Retinal pigment epithelial cell (primary cell): ENCODE measurements at regions not wholly inside any gene's neighbourhood (a gene's known extent, or its start where the extent isn't known, plus 50 kb on each side); places are given as distances from the start of the nearest gene placed in this dataset.

Source experiments
- DNase-seq: peaks from one replicate; pipeline ENCODE4 v3.0.0-alpha.2; 2010; ENCODE audit warnings: low read depth
- H3K4me3 ChIP-seq: 2 replicates; pipeline ENCODE4 v1.5.1; 2011; ENCODE audit warnings: mild to moderate bottlenecking, low read length, control low read depth, moderate library complexity
- TF ChIP-seq, protein P1 (sequence below): conservative IDR thresholded peaks from 2 replicates; pipeline ENCODE4 v1.5.1; 2011; ENCODE audit warnings: low read depth, low read length, control low read depth, inconsistent platforms

DNA sequence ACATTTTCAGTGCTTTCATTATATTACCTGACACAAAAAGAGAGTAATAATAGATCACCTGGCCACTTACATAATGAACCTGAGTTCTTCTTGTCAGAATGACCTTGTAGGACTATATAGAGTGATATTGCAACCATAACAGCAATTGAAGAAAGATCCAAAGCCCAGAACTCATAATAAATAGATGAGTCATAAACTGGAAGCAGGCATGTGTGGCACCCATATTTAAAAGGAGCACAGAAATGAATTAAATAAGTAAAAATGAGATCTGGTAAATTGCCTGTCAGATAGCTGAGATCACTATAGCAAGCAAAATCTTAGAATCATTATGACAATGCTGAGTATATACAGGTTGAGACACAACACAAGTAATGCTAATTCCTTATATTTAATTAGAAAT, 331.8 kb downstream of the AASDHPPT start:
- no peak overlapping the region for H3K4me3 ChIP-seq
- no peak for DNase-seq

DNA sequence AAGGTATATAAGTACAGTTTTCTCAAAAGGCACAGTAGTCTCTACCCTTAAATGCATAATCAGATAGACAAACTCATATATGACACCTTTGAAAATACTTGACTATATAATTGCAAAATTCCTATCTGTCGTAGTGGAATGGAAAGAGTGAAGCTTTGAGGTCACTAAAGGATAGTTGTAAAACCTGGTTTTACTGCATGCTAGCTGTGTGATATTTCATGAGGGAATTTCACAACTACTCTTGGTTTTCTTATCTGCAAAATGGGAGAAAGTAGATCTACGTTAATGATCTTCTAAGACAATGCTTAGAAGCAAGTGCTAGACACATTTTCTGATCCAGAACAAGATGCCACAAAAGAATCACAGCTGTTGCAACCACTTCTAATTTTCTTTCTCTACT, 332.2 kb downstream of the AASDHPPT start:
- DNase-seq: no peak
- TF ChIP-seq, protein P1, sequence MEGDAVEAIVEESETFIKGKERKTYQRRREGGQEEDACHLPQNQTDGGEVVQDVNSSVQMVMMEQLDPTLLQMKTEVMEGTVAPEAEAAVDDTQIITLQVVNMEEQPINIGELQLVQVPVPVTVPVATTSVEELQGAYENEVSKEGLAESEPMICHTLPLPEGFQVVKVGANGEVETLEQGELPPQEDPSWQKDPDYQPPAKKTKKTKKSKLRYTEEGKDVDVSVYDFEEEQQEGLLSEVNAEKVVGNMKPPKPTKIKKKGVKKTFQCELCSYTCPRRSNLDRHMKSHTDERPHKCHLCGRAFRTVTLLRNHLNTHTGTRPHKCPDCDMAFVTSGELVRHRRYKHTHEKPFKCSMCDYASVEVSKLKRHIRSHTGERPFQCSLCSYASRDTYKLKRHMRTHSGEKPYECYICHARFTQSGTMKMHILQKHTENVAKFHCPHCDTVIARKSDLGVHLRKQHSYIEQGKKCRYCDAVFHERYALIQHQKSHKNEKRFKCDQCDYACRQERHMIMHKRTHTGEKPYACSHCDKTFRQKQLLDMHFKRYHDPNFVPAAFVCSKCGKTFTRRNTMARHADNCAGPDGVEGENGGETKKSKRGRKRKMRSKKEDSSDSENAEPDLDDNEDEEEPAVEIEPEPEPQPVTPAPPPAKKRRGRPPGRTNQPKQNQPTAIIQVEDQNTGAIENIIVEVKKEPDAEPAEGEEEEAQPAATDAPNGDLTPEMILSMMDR: no peak
- H3K4me3 ChIP-seq: no peak overlapping the region

More for the DNA sequence above, 331.8 kb downstream of the AASDHPPT start:
- TF ChIP-seq, protein P1: no peak

DNA sequence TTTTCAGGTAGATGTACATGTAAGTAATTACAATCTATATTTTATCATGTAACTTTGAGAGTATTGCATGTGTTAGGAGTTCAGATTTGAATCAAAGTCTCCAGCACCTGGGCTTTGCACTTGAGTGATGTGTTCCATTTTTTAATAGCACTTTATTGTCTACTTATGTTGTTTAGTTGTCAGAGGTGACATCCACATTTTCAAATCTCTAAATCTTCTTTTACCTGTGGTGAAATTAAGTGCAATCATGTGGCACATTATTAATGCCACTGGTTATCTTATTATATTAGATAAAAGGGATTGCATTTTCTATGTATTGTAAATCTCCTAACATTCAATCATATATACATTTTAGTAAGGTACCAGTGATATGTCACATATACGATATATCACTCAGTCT, 333.4 kb downstream of the AASDHPPT start:
- DNase-seq: no peak
- TF ChIP-seq, protein P1: no peak
- no peak overlapping the region for H3K4me3 ChIP-seq

DNA sequence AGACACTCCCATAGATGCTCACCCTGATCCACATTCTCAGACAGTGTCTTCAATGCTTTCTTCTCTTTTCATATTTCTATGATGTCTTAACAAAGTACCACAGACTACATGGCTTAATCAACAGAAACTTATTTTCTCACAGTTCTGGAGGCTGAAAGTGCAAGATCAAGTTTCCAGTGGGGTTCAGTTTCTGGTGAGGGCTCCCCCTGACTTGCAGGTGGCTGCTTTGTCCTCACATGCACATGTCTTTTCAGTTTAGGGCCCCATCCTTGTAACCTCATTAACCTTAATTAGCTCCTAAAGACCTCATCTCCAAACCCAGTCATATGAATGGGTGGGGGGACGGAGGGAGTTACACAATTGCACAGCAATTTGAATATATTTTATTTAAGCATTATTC, 335.8 kb downstream of the AASDHPPT start:
- no peak overlapping the region for H3K4me3 ChIP-seq
- TF ChIP-seq, protein P1: no peak
- no peak for DNase-seq

DNA sequence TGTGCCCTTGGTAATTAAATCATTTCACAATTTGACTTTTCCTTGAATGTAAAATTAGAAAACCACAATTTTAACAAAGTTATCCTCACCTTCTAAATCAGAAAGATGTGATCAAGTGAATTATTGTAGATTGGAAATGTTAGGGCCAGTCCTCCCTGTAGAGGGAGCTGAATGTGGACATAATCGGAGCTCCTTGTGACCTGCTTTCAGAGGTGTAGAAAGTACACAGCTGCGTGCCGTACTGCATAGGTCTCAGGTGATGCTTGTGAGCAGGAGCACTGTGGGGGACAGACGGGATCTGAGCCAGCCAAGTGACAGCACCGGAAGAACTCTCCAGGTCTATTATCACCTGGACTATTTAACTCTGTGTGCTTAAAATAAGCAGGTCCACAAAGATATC, 338.0 kb downstream of the AASDHPPT start:
- TF ChIP-seq, protein P1: peak; percentile 14
- DNase-seq: no peak
- H3K4me3 ChIP-seq: no peak overlapping the region

DNA sequence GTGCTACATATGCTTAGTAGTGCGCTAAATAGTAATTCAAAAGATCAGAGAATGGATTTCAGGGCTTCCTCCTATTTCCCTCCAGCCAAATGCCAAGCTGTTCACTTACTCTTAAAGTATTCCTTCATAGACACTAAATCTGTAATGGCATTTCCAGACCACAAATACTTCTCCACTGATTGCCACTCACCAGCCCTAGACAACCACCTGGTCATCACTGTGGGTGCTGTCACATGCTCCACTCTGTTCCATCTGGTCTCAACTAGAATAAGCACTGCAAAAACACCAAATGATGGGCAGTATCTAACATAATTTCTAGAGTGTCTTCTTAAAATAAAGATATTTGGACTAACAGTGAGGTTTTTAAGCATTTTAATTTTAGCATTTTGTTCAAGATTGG, 341.3 kb downstream of the AASDHPPT start:
- TF ChIP-seq, protein P1: no peak
- DNase-seq: no peak
- no peak overlapping the region for H3K4me3 ChIP-seq

DNA sequence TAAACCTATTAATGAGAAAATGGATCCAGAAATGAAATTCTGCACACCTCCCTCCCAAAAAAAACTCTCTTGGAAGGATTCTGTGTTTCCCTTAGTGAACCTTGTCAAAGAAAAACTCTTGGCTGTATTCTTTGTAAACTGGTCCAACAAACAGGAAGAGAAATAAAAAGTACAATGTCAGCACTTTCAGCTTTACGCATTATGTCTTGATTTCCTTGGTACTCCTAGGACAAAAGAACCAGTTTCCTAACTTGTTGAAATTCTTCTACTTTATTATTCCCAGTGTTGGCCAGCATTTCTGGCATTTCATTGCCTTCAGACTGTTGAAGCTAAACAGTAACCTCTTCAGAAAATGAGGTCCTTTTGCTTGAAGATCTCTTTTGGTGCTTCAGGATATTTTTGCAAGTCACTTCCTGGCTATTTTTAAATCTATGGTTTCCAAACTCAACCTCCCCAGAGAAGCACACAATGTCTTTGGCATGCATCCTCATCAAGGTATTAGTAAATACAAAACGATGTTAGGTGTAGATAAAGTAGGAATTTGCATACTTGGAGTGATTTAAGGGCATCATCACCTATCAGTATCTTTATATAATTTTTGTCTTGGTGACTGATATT, 342.7 kb downstream of the AASDHPPT start:
- H3K4me3 ChIP-seq: no peak overlapping the region
- TF ChIP-seq, protein P1: no peak
- no peak for DNase-seq
